ENCODE measurements at regions not wholly inside any gene's neighbourhood (a gene's known extent, or its start where the extent isn't known, plus 50 kb on each side); places are given as distances from the start of the nearest gene placed in this dataset.

DNA sequence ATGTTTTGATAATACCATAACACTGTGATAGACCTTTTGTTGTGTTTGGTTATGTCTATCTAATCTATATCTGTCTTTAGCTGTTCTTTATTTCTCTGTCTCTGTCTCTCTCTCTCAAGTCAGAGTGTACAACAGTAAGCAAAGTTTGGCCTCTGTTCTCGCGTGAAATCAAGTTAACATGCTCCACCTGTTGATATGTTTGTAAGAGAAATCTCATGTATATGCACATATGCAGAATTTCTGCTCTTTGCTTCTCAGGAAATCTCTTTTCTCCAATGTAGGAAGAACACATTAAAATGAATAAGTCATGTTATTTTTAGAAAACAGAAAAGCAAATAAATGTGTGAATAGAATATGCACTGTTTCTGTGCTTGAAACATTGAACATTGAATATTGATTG lies 425.5 kb upstream of the SEMA6D start:
- no peaks in the 10 kb centered on the region for H3K9me3 ChIP-seq
- no peaks in the 10 kb centered on the region for H3K36me3 ChIP-seq
- DNase-seq = no peak
- H3K27ac ChIP-seq = no peak overlapping the region
- intact Hi-C loops (cut with DNase I; ENCODE audit: low total_unique reads) = no loop called here
- TF ChIP-seq POLR2A (IDR thresholded peaks at IDR 0.05) = no peak
- TF ChIP-seq, protein P1, sequence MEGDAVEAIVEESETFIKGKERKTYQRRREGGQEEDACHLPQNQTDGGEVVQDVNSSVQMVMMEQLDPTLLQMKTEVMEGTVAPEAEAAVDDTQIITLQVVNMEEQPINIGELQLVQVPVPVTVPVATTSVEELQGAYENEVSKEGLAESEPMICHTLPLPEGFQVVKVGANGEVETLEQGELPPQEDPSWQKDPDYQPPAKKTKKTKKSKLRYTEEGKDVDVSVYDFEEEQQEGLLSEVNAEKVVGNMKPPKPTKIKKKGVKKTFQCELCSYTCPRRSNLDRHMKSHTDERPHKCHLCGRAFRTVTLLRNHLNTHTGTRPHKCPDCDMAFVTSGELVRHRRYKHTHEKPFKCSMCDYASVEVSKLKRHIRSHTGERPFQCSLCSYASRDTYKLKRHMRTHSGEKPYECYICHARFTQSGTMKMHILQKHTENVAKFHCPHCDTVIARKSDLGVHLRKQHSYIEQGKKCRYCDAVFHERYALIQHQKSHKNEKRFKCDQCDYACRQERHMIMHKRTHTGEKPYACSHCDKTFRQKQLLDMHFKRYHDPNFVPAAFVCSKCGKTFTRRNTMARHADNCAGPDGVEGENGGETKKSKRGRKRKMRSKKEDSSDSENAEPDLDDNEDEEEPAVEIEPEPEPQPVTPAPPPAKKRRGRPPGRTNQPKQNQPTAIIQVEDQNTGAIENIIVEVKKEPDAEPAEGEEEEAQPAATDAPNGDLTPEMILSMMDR (IDR thresholded peaks at IDR 0.05) = no peak
- H3K4me3 ChIP-seq = no peak overlapping the region
- no peaks in the 10 kb centered on the region for H3K27me3 ChIP-seq
- no peaks in the 10 kb centered on the region for H3K4me1 ChIP-seq

DNA sequence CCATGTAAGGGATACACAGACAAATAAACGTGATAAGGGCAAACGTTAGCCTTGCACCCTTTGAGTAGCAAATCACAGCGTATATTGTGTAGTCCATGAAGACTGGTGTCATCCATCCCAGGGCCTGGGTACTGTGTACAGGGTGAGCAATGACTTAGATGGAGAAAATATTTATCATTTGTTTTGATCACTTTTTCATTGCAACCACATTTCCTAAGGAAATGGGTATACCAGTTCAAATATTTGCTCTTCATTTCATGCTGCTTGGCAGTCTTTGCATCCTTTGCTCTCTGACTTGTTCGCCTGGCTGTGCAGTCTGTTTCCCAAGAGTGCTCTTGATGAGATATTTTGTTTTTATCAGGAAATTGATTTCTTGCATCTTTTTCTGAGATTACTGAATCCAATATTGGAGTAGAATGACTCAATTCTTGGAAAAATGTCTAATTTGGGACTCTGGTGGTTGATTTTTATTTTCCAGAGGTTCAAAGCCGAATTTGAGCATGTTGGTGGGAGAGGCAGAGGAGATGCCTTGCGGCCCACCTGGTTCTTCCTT lies 424.6 kb upstream of the SEMA6D start:
- DNase-seq = no peak
- H3K27ac ChIP-seq = no peak overlapping the region
- TF ChIP-seq POLR2A (IDR thresholded peaks at IDR 0.05) = no peak
- TF ChIP-seq, protein P1 (IDR thresholded peaks at IDR 0.05) = no peak
- no peaks in the 10 kb centered on the region for H3K27me3 ChIP-seq
- no peaks in the 10 kb centered on the region for H3K9me3 ChIP-seq
- intact Hi-C loops (cut with DNase I; ENCODE audit: low total_unique reads) = no loop called here
- no peaks in the 10 kb centered on the region for H3K36me3 ChIP-seq
- H3K4me3 ChIP-seq = no peak overlapping the region
- H3K4me1 ChIP-seq = no peaks in the 10 kb centered on the region

DNA sequence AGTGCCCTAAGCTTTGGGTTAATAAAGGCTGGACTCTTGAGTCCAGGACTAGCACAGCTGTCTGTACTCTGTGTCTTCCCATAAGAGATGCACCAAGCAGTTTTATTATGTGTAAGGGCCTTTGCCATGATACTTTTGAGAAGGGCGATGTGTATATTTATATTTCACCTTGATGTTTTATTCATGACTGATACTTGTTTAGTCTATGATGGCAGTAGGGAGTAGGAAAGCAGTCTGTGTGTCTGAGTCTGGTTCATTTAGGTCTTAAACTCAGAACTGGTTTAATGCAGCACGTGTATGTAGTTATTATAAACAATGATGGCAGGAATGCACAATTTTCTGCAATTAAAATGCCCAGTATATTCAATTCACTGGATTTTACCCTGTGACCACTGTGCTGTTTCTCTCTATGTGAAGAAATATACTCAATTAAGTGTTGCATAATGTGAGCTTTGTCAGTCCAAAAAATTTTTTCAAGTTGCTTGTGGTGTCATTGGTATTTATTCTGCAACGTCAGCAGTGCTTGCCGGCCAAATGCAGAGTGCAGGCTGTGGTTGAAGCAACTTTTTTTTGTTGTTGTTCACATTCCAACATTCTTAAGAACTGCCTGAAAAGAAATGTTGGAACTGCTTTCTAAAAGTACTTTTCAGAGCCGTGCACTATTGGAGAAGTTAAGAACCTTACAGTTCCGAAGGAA lies 423.7 kb upstream of the SEMA6D start:
- Histone ChIP-seq H3K27ac (no peak overlapping the region), H3K9me3 (no peaks in the 10 kb centered on the region), H3K4me1 (no peaks in the 10 kb centered on the region), H3K27me3 (no peaks in the 10 kb centered on the region), H3K4me3 (no peak overlapping the region), H3K36me3 (no peaks in the 10 kb centered on the region)
- TF ChIP-seq, protein P1 (IDR thresholded peaks at IDR 0.05) = no peak
- no peak for TF ChIP-seq POLR2A (IDR thresholded peaks at IDR 0.05)
- peak; percentile 19 to 68 for DNase-seq
- intact Hi-C loops (cut with DNase I; ENCODE audit: low total_unique reads) = no loop called here

- Histone ChIP-seq H3K36me3 (no peaks in the 10 kb centered on the region), H3K27ac (no peak overlapping the region), H3K9me3 (no peaks in the 10 kb centered on the region), H3K4me1 (no peaks in the 10 kb centered on the region), H3K4me3 (no peak overlapping the region), H3K27me3 (no peaks in the 10 kb centered on the region)
- no peak for DNase-seq
- TF ChIP-seq, protein P1 (IDR thresholded peaks at IDR 0.05) = no peak
- TF ChIP-seq POLR2A (IDR thresholded peaks at IDR 0.05) = no peak
- intact Hi-C loops (cut with DNase I; ENCODE audit: low total_unique reads) = no loop called here
These were observed 422.5 kb upstream of the SEMA6D start for GRCh38 chr15:47294765-47295259.

- Histone ChIP-seq H3K36me3 (no peaks in the 10 kb centered on the region), H3K4me3 (no peak overlapping the region), H3K27me3 (no peaks in the 10 kb centered on the region), H3K4me1 (no peaks in the 10 kb centered on the region), H3K27ac (no peak overlapping the region), H3K9me3 (no peaks in the 10 kb centered on the region)
- no peak for DNase-seq
- TF ChIP-seq, protein P1 (IDR thresholded peaks at IDR 0.05) = no peak
- intact Hi-C loops (cut with DNase I; ENCODE audit: low total_unique reads) = no loop called here
These were observed 420.4 kb upstream of the SEMA6D start for GRCh38 chr15:47296881-47297280.

Data from uterus (tissue), 3 donors.